B cell (primary cell): ENCODE measurements at regions not wholly inside any gene's neighbourhood (a gene's known extent, or its start where the extent isn't known, plus 50 kb on each side); places are given as distances from the start of the nearest gene placed in this dataset.

Source experiments
- EZH2 ChIP-seq: IDR thresholded peaks from 2 replicates; pipeline ENCODE4 v1.6.1; 2012; ENCODE audit warnings: borderline replicate concordance, low read depth, mild to moderate bottlenecking, moderate library complexity, low read length; ENCODE audit not compliant: insufficient read depth, poor library complexity, severe bottlenecking
- TF ChIP-seq, protein P1 (sequence below): fragments of 200-600 bp; IDR thresholded peaks from one replicate; pipeline ENCODE4 v1.8.0; 2022; ENCODE audit warnings: antibody characterized with exemption, mild to moderate bottlenecking

DNA sequence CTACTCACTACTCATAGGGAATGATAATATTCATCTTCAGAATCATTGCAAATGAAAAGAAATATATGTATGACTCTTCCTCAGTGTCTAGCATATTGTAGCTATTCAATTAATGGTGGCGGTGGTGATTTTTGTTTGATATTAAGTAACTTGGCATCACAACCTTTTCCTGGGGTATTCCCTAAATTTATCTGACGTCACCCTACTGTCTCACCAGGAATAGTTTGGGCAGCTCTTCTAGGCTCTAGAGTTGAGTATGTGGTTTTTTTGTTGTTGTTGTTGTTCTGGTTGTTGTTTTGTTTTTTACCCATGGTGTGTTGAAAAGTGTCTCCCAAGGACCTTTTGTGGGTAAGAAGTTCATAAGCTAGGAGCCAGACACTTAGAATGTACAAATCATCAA is 1320.3 kb upstream of the LRRTM1 start:
- no peak for TF ChIP-seq EZH2
- TF ChIP-seq, protein P1, sequence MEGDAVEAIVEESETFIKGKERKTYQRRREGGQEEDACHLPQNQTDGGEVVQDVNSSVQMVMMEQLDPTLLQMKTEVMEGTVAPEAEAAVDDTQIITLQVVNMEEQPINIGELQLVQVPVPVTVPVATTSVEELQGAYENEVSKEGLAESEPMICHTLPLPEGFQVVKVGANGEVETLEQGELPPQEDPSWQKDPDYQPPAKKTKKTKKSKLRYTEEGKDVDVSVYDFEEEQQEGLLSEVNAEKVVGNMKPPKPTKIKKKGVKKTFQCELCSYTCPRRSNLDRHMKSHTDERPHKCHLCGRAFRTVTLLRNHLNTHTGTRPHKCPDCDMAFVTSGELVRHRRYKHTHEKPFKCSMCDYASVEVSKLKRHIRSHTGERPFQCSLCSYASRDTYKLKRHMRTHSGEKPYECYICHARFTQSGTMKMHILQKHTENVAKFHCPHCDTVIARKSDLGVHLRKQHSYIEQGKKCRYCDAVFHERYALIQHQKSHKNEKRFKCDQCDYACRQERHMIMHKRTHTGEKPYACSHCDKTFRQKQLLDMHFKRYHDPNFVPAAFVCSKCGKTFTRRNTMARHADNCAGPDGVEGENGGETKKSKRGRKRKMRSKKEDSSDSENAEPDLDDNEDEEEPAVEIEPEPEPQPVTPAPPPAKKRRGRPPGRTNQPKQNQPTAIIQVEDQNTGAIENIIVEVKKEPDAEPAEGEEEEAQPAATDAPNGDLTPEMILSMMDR = no peak
